ENCODE measurements at regions not wholly inside any gene's neighbourhood (a gene's known extent, or its start where the extent isn't known, plus 50 kb on each side); places are given as distances from the start of the nearest gene placed in this dataset.

DNA sequence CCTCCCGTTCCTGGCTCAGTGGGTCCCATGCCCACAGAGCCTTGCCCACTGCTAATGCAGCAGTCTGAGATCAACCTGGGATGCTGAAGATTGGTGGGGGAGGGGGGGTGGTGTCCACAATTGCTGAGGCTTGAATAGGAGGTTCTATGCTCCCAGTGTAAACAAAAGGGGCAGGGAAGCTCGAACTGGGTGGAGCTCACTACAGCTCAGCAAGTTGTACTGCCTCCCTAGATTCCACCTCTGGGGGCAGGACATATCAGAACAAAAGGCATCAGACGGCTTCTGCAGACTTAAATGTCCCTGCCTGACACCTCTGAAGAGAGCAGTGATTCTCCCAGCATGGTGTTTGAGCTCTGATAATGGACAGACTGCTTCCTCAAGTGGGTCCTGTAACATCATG is 885.6 kb upstream of the COX7C start:
- WGBS (ENCODE audit: insufficient coverage, insufficient replicate concordance, low lambda C conversion rate, missing lambda C conversion rate), result 0% methylated on average over 3 of the region's 3 CpGs
- no peak overlapping the region for H3K4me2 ChIP-seq (ENCODE audit: control insufficient read depth, insufficient read depth)
- ChIA-PET SMC1A (ENCODE audit: uncharacterized antibody, unreplicated experiment) (no interaction called here), POLR2A (no interaction called here), RAD21 (ENCODE audit: unreplicated experiment) (no interaction called here), CTCF (no interaction called here)
- no peak overlapping the region for H3K27ac ChIP-seq (ENCODE audit: control insufficient read depth, insufficient read depth)
- H3K36me3 ChIP-seq (ENCODE audit: control insufficient read depth in 2 of 2, insufficient read depth in 2 of 2, low read length in 1 of 2), result no peaks in the 10 kb centered on the region
- H3K27me3 ChIP-seq (replicated peaks in 1 of 2; ENCODE audit: control insufficient read depth in 2 of 2, insufficient read depth in 2 of 2, low read length in 1 of 2), result no peaks in the 10 kb centered on the region
- H3K4me3 ChIP-seq, result no peak overlapping the region
- in situ Hi-C loops (cut with MboI) (no loop called here), intact Hi-C loops (cut with micrococcal nuclease; ENCODE audit: unreplicated experiment) (no loop called here)
- no peaks in the 10 kb centered on the region for H3K9me3 ChIP-seq (replicated peaks; ENCODE audit: control insufficient read depth, insufficient read depth, low read length)
- ATAC-seq (no peak), FAIRE-seq (no peak), DNase-seq (ENCODE audit: low read depth, low spot score) (no peak)
- no peaks in the 10 kb centered on the region for H3K4me1 ChIP-seq (ENCODE audit: control insufficient read depth, insufficient read depth, low read length)
- TF ChIP-seq JUND (IDR thresholded peaks at IDR 0.05; ENCODE audit: low read depth, low read length), result no peak
- TF ChIP-seq, protein P1, sequence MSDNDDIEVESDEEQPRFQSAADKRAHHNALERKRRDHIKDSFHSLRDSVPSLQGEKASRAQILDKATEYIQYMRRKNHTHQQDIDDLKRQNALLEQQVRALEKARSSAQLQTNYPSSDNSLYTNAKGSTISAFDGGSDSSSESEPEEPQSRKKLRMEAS (IDR thresholded peaks at IDR 0.05; ENCODE audit: low read depth, low read length), result no peak
- TF ChIP-seq TCF12 (IDR thresholded peaks at IDR 0.05; ENCODE audit: low read depth, low read length), result no peak
- TF ChIP-seq MEF2A (IDR thresholded peaks at IDR 0.05; ENCODE audit: insufficient read depth, low read depth, low read length), result no peak
- TF ChIP-seq STAT3 (IDR thresholded peaks at IDR 0.05; ENCODE audit: low read depth, low read length), result no peak
- no peak for TF ChIP-seq SMC3 (IDR thresholded peaks at IDR 0.05; ENCODE audit: borderline replicate concordance, low read length)
- TF ChIP-seq SP1 (IDR thresholded peaks at IDR 0.05; ENCODE audit: low read depth, low read length), result no peak
- no peak for TF ChIP-seq BRCA1 (IDR thresholded peaks at IDR 0.05; ENCODE audit: low read depth, low read length)
- TF ChIP-seq, protein P2, sequence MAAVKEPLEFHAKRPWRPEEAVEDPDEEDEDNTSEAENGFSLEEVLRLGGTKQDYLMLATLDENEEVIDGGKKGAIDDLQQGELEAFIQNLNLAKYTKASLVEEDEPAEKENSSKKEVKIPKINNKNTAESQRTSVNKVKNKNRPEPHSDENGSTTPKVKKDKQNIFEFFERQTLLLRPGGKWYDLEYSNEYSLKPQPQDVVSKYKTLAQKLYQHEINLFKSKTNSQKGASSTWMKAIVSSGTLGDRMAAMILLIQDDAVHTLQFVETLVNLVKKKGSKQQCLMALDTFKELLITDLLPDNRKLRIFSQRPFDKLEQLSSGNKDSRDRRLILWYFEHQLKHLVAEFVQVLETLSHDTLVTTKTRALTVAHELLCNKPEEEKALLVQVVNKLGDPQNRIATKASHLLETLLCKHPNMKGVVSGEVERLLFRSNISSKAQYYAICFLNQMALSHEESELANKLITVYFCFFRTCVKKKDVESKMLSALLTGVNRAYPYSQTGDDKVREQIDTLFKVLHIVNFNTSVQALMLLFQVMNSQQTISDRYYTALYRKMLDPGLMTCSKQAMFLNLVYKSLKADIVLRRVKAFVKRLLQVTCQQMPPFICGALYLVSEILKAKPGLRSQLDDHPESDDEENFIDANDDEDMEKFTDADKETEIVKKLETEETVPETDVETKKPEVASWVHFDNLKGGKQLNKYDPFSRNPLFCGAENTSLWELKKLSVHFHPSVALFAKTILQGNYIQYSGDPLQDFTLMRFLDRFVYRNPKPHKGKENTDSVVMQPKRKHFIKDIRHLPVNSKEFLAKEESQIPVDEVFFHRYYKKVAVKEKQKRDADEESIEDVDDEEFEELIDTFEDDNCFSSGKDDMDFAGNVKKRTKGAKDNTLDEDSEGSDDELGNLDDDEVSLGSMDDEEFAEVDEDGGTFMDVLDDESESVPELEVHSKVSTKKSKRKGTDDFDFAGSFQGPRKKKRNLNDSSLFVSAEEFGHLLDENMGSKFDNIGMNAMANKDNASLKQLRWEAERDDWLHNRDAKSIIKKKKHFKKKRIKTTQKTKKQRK (IDR thresholded peaks at IDR 0.05; ENCODE audit: low read depth, low read length), result no peak
- TF ChIP-seq ZNF217 (IDR thresholded peaks at IDR 0.05), result no peak
- TF ChIP-seq DPF2 (IDR thresholded peaks at IDR 0.05), result no peak
- no peak for TF ChIP-seq SMAD5 (IDR thresholded peaks at IDR 0.05; ENCODE audit: low read depth)
- TF ChIP-seq CREM (IDR thresholded peaks at IDR 0.05; ENCODE audit: low read depth), result no peak
- TF ChIP-seq, protein P3, sequence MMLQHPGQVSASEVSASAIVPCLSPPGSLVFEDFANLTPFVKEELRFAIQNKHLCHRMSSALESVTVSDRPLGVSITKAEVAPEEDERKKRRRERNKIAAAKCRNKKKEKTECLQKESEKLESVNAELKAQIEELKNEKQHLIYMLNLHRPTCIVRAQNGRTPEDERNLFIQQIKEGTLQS (IDR thresholded peaks at IDR 0.05; ENCODE audit: borderline replicate concordance, extremely low read depth, low read depth, low read length), result no peak
- no peaks in the 10 kb centered on the region for H4K20me1 ChIP-seq (ENCODE audit: control insufficient read depth, insufficient read depth)
- no peaks in the 10 kb centered on the region for H3K79me2 ChIP-seq (ENCODE audit: control insufficient read depth, insufficient read depth, low read length)
- BruUV-seq (replicated peaks), result no TSS peak
- no peak overlapping the region for H2AFZ ChIP-seq (ENCODE audit: control insufficient read depth, low read depth, low read length)
- no peak overlapping the region for H3K9ac ChIP-seq (ENCODE audit: control insufficient read depth, insufficient read depth, low read length)
